GM12891 (cell line): ENCODE measurements at regions not wholly inside any gene's neighbourhood (a gene's known extent, or its start where the extent isn't known, plus 50 kb on each side); places are given as distances from the start of the nearest gene placed in this dataset.

ENCODE experiments used
- PAX5 ChIP-seq: IDR thresholded peaks from 2 replicates; pipeline ENCODE4 v1.6.1; 2011; ENCODE audit warnings: low read length, moderate library complexity, mild to moderate bottlenecking; ENCODE audit not compliant: insufficient read depth, severe bottlenecking
- POLR2A ChIP-seq: IDR thresholded peaks from 2 replicates; pipeline ENCODE4 v1.6.1; 2011; ENCODE audit warnings: low read depth, low read length, control low read depth
- POLR2AphosphoS5 ChIP-seq: IDR thresholded peaks from 2 replicates; pipeline ENCODE4 v1.6.1; 2011; ENCODE audit warnings: low read depth, low read length, control low read depth
- TAF1 ChIP-seq: IDR thresholded peaks from 2 replicates; pipeline ENCODE4 v1.6.1; 2011; ENCODE audit warnings: low read depth, low read length, control low read depth

DNA sequence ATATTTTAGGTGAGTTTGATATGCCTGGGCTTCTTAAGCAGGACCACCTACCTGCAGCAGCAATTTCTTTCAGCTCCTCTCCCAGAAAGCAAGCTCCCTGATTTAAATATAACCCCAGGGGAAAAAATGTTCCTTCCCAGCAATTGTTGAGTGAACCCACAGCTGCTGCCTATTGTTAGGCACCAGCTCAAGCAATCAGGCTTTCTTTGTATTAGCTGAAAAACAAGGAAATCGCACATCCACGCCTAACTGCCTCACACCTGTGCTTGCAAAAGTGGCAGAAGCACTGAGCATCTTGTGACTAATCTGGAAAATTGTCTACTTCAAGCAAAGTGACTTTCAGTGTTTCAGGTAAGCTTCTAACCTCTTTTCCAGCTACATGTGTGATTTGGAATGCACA, 432.2 kb downstream of the SMARCA1 start:
- TF ChIP-seq POLR2AphosphoS5 (no peak), POLR2A (no peak), TAF1 (no peak), PAX5 (no peak)
